Effector memory CD8-positive, alpha-beta T cell (primary cell): ENCODE measurements at regions not wholly inside any gene's neighbourhood (a gene's known extent, or its start where the extent isn't known, plus 50 kb on each side); places are given as distances from the start of the nearest gene placed in this dataset.
"Not testable (repeated sequence)": the region's sequence is repeated elsewhere in the genome, so short reads cannot be mapped to it uniquely, and the experiment has no call there.

ENCODE experiments used
- ATAC-seq: fragments of 150-1000 bp; cut with Tn5 transposase; replicated peaks from 2 replicates; pipeline ENCODE4 v1.10.0; 2021; ENCODE audit warnings: mild to moderate bottlenecking, moderate library complexity
- DNase-seq, 3 experiments: peaks; one replicate each; pipeline ENCODE4 v3.0.0; 2021
- H3K27ac Mint-ChIP-seq, 2 donors: one replicate each; pipeline ENCODE4 v1.8.0; 2022; ENCODE audit warnings: mild to moderate bottlenecking in 2 of 2, mixed read lengths in 2 of 2, moderate library complexity in 2 of 2
- H3K27me3 Mint-ChIP-seq, 2 donors: one replicate each; pipeline ENCODE4 v1.8.0; 2022; ENCODE audit warnings: mixed read lengths in 2 of 2
- H3K36me3 Mint-ChIP-seq: one replicate; pipeline ENCODE4 v1.8.0; 2022; ENCODE audit warnings: mild to moderate bottlenecking, moderate library complexity, mixed read lengths; ENCODE audit not compliant: insufficient read depth
- H3K4me1 Mint-ChIP-seq, 2 donors: one replicate each; pipeline ENCODE4 v1.8.0; 2022; ENCODE audit warnings: low read depth in 2 of 2, mixed read lengths in 2 of 2
- H3K4me3 Mint-ChIP-seq, 2 donors: one replicate each; pipeline ENCODE4 v1.8.0; 2022; ENCODE audit warnings: mild to moderate bottlenecking in 2 of 2, mixed read lengths in 2 of 2, moderate library complexity in 2 of 2
- H3K9me3 Mint-ChIP-seq, 2 donors: one replicate each; pipeline ENCODE4 v1.8.0; 2022; ENCODE audit warnings: mixed read lengths in 2 of 2

GRCh38 chr15:62904041-62904910 is 138.3 kb upstream of the TPM1 start:
- Mint-ChIP-seq H3K9me3 (no peaks in the 10 kb centered on the region), H3K27me3 (peaks cover 2 to 16% of the 10 kb centered on the region in 2 donors), H3K4me1 (no peaks in the 10 kb centered on the region), H3K36me3 (no peaks in the 10 kb centered on the region), H3K4me3 (no peak overlapping the region), H3K27ac (no peak overlapping the region)
- ATAC-seq: no peak
- DNase-seq: no peak

- no peaks in the 10 kb centered on the region for H3K9me3 Mint-ChIP-seq
- no peak for DNase-seq
- H3K4me3 Mint-ChIP-seq: no peak overlapping the region
- H3K36me3 Mint-ChIP-seq: no peaks in the 10 kb centered on the region
- no peak for ATAC-seq
- no peaks in the 10 kb centered on the region for H3K4me1 Mint-ChIP-seq
- no peak overlapping the region for H3K27ac Mint-ChIP-seq
- peaks cover 11 to 35% of the 10 kb centered on the region in 2 donors for H3K27me3 Mint-ChIP-seq
These were observed 135.9 kb upstream of the TPM1 start for GRCh38 chr15:62906627-62907026.

GRCh38 chr15:62907275-62907674 is 135.3 kb upstream of the TPM1 start:
- DNase-seq: no peak
- ATAC-seq: no peak
- no peaks in the 10 kb centered on the region for H3K4me1 Mint-ChIP-seq

GRCh38 chr15:62908341-62908740 is 134.2 kb upstream of the TPM1 start:
- not testable (repeated sequence) for ATAC-seq, H3K4me3 Mint-ChIP-seq, DNase-seq, H3K36me3 Mint-ChIP-seq, H3K4me1 Mint-ChIP-seq, H3K27ac Mint-ChIP-seq, H3K9me3 Mint-ChIP-seq
- H3K27me3 Mint-ChIP-seq: peaks cover 20 to 43% of the 10 kb centered on the region in 2 donors

More at GRCh38 chr15:62907275-62907674, 135.3 kb upstream of the TPM1 start:
- Mint-ChIP-seq H3K4me3 (no peak overlapping the region), H3K9me3 (no peaks in the 10 kb centered on the region), H3K36me3 (no peaks in the 10 kb centered on the region), H3K27ac (no peak overlapping the region), H3K27me3 (peaks cover 13 to 36% of the 10 kb centered on the region in 2 donors)

GRCh38 chr15:62909257-62909656 is 133.3 kb upstream of the TPM1 start:
- no peak for DNase-seq
- peaks cover 20 to 43% of the 10 kb centered on the region in 2 donors for H3K27me3 Mint-ChIP-seq

GRCh38 chr15:62912282-62912681 is 130.3 kb upstream of the TPM1 start:
- Mint-ChIP-seq H3K4me3 (no peak overlapping the region), H3K36me3 (no peaks in the 10 kb centered on the region), H3K9me3 (no peaks in the 10 kb centered on the region), H3K27me3 (peaks cover 40 to 70% of the 10 kb centered on the region in 2 donors), H3K4me1 (no peaks in the 10 kb centered on the region), H3K27ac (no peak overlapping the region)
- no peak for ATAC-seq
- DNase-seq: no peak

More at GRCh38 chr15:62909257-62909656, 133.3 kb upstream of the TPM1 start:
- Mint-ChIP-seq H3K27ac (no peak overlapping the region), H3K36me3 (no peaks in the 10 kb centered on the region), H3K4me1 (no peaks in the 10 kb centered on the region), H3K4me3 (no peak overlapping the region), H3K9me3 (no peaks in the 10 kb centered on the region)
- ATAC-seq: no peak

GRCh38 chr15:62912808-62913207 is 129.7 kb upstream of the TPM1 start:
- no peak overlapping the region for H3K4me3 Mint-ChIP-seq
- H3K27me3 Mint-ChIP-seq: peaks cover 45 to 76% of the 10 kb centered on the region in 2 donors
- ATAC-seq (no peak), DNase-seq (no peak)
- no peak overlapping the region for H3K27ac Mint-ChIP-seq
- H3K4me1 Mint-ChIP-seq: no peaks in the 10 kb centered on the region
- no peaks in the 10 kb centered on the region for H3K9me3 Mint-ChIP-seq
- H3K36me3 Mint-ChIP-seq: no peaks in the 10 kb centered on the region

- no peak overlapping the region for H3K4me3 Mint-ChIP-seq
- no peaks in the 10 kb centered on the region for H3K36me3 Mint-ChIP-seq
- H3K27me3 Mint-ChIP-seq: peaks cover 49 to 79% of the 10 kb centered on the region in 2 donors
- no peak for ATAC-seq
- no peak overlapping the region for H3K27ac Mint-ChIP-seq
- no peaks in the 10 kb centered on the region for H3K9me3 Mint-ChIP-seq
- H3K4me1 Mint-ChIP-seq: no peaks in the 10 kb centered on the region
- no peak for DNase-seq
These were observed 129.3 kb upstream of the TPM1 start for GRCh38 chr15:62913246-62913645.

GRCh38 chr15:62914461-62915079 is 128.0 kb upstream of the TPM1 start:
- Mint-ChIP-seq H3K27me3 (peaks cover 47 to 74% of the 10 kb centered on the region in 2 donors), H3K4me3 (no peak overlapping the region), H3K9me3 (no peaks in the 10 kb centered on the region), H3K27ac (no peak overlapping the region), H3K36me3 (no peaks in the 10 kb centered on the region), H3K4me1 (no peaks in the 10 kb centered on the region)
- ATAC-seq (no peak), DNase-seq (no peak)

- Mint-ChIP-seq H3K27me3 (peaks cover 34 to 50% of the 10 kb centered on the region in 2 donors), H3K36me3 (no peaks in the 10 kb centered on the region), H3K9me3 (no peaks in the 10 kb centered on the region), H3K27ac (no peak overlapping the region), H3K4me1 (no peaks in the 10 kb centered on the region), H3K4me3 (no peak overlapping the region)
- no peak for DNase-seq
- no peak for ATAC-seq
These were observed 121.7 kb upstream of the TPM1 start for GRCh38 chr15:62920682-62921502.

GRCh38 chr15:62922514-62922913 is 120.0 kb upstream of the TPM1 start:
- Mint-ChIP-seq H3K4me1 (no peaks in the 10 kb centered on the region), H3K36me3 (no peaks in the 10 kb centered on the region), H3K27ac (no peak overlapping the region), H3K9me3 (no peaks in the 10 kb centered on the region), H3K27me3 (peaks cover 31 to 47% of the 10 kb centered on the region in 2 donors), H3K4me3 (no peak overlapping the region)
- DNase-seq (no peak), ATAC-seq (no peak)

- DNase-seq: no peak
- ATAC-seq: no peak
- Mint-ChIP-seq H3K27me3 (peaks cover 22 to 52% of the 10 kb centered on the region in 2 donors), H3K4me1 (no peaks in the 10 kb centered on the region), H3K36me3 (no peaks in the 10 kb centered on the region), H3K27ac (no peak overlapping the region), H3K9me3 (no peaks in the 10 kb centered on the region), H3K4me3 (no peak overlapping the region)
These were observed 116.7 kb upstream of the TPM1 start for GRCh38 chr15:62925875-62926274.

GRCh38 chr15:62927196-62927595 is 115.4 kb upstream of the TPM1 start:
- Mint-ChIP-seq H3K27ac (no peak overlapping the region), H3K4me3 (no peak overlapping the region), H3K27me3 (peaks cover 25 to 43% of the 10 kb centered on the region in 2 donors), H3K4me1 (no peaks in the 10 kb centered on the region), H3K9me3 (no peaks in the 10 kb centered on the region), H3K36me3 (no peaks in the 10 kb centered on the region)
- ATAC-seq (no peak), DNase-seq (no peak)
